ENCODE measurements at regions not wholly inside any gene's neighbourhood (a gene's known extent, or its start where the extent isn't known, plus 50 kb on each side); places are given as distances from the start of the nearest gene placed in this dataset.

GRCh38 chrX:10039821-10040793, 72.9 kb downstream of the CLDN34 start:
- H3K4me1 ChIP-seq (ENCODE audit: control insufficient read depth in 5 of 5, insufficient read depth in 5 of 5, low read length in 5 of 5) = peaks cover 0 to 33% (median 0%) of the 10 kb centered on the region in 5 donors
- H3K36me3 ChIP-seq (ENCODE audit: control insufficient read depth in 4 of 4, insufficient read depth in 4 of 4, low read length in 4 of 4) = no peaks in the 10 kb centered on the region
- peak overlapping the region in 1 of 2 donors; percentile 21 for H3K27ac ChIP-seq (ENCODE audit: low read depth in 1 of 2, low read length in 1 of 2)
- TF ChIP-seq CTCF (IDR thresholded peaks at IDR 0.05; ENCODE audit: control extremely low read depth, extremely low read depth) = no peak
- DNase-seq = no peak
- no peak overlapping the region for H3K9ac ChIP-seq (ENCODE audit: insufficient read depth in 1 of 2, low read length in 2 of 2)
- no peak overlapping the region for H3K4me3 ChIP-seq
- peaks cover 0 to 2% (median 0%) of the 10 kb centered on the region in 4 donors for H3K9me3 ChIP-seq (ENCODE audit: control insufficient read depth in 4 of 4, insufficient read depth in 3 of 4, low read length in 3 of 4)
- no peak for ATAC-seq (ENCODE audit: insufficient read depth, low FRiP score)
- peaks cover 0 to 7% (median 0%) of the 10 kb centered on the region in 3 donors for H3K27me3 ChIP-seq (ENCODE audit: control insufficient read depth in 3 of 3, insufficient read depth in 3 of 3, low read length in 2 of 3)
- 68 to 88% methylated on average over 12 of the region's 12 CpGs for WGBS, 2 donors

- TF ChIP-seq CTCF (IDR thresholded peaks at IDR 0.05; ENCODE audit: control extremely low read depth, extremely low read depth) = no peak
- H3K4me3 ChIP-seq = no peak overlapping the region
- no peak for ATAC-seq (ENCODE audit: insufficient read depth, low FRiP score)
- H3K9me3 ChIP-seq (ENCODE audit: control insufficient read depth in 4 of 4, insufficient read depth in 3 of 4, low read length in 3 of 4) = peaks cover 0 to 4% (median 0%) of the 10 kb centered on the region in 4 donors
- no peak for DNase-seq
- peaks cover 0 to 31% (median 0%) of the 10 kb centered on the region in 5 donors for H3K4me1 ChIP-seq (ENCODE audit: control insufficient read depth in 5 of 5, insufficient read depth in 5 of 5, low read length in 5 of 5)
- no peaks in the 10 kb centered on the region for H3K36me3 ChIP-seq (ENCODE audit: control insufficient read depth in 4 of 4, insufficient read depth in 4 of 4, low read length in 4 of 4)
- 59 to 90% methylated on average over 5 of the region's 5 CpGs for WGBS, 2 donors
- H3K27me3 ChIP-seq (ENCODE audit: control insufficient read depth in 3 of 3, insufficient read depth in 3 of 3, low read length in 2 of 3) = peaks cover 0 to 10% (median 0%) of the 10 kb centered on the region in 3 donors
- H3K27ac ChIP-seq (ENCODE audit: low read depth in 1 of 2, low read length in 1 of 2) = no peak overlapping the region
- no peak overlapping the region for H3K9ac ChIP-seq (ENCODE audit: insufficient read depth in 1 of 2, low read length in 2 of 2)
Measured at GRCh38 chrX:10040961-10041360, 73.8 kb downstream of the CLDN34 start.

- no peaks in the 10 kb centered on the region for H3K36me3 ChIP-seq (ENCODE audit: control insufficient read depth in 4 of 4, insufficient read depth in 4 of 4, low read length in 4 of 4)
- DNase-seq (no peak), ATAC-seq (ENCODE audit: insufficient read depth, low FRiP score) (no peak)
- H3K9ac ChIP-seq (ENCODE audit: insufficient read depth in 1 of 2, low read length in 2 of 2) = no peak overlapping the region
- peaks cover 0 to 4% (median 0%) of the 10 kb centered on the region in 4 donors for H3K9me3 ChIP-seq (ENCODE audit: control insufficient read depth in 4 of 4, insufficient read depth in 3 of 4, low read length in 3 of 4)
- no peak overlapping the region for H3K4me3 ChIP-seq
- TF ChIP-seq CTCF (IDR thresholded peaks at IDR 0.05; ENCODE audit: control extremely low read depth, extremely low read depth) = no peak
- no peak overlapping the region for H3K27ac ChIP-seq (ENCODE audit: low read depth in 1 of 2, low read length in 1 of 2)
- 51 to 75% methylated on average over 4 of the region's 4 CpGs for WGBS, 2 donors
- peaks cover 0 to 9% (median 0%) of the 10 kb centered on the region in 3 donors for H3K27me3 ChIP-seq (ENCODE audit: control insufficient read depth in 3 of 3, insufficient read depth in 3 of 3, low read length in 2 of 3)
- peaks cover 0 to 31% (median 0%) of the 10 kb centered on the region in 5 donors for H3K4me1 ChIP-seq (ENCODE audit: control insufficient read depth in 5 of 5, insufficient read depth in 5 of 5, low read length in 5 of 5)
Measured at GRCh38 chrX:10041383-10041782, 74.2 kb downstream of the CLDN34 start.

All from lung (tissue), 11 donors.